A673 (cell line): ENCODE measurements at regions not wholly inside any gene's neighbourhood (a gene's known extent, or its start where the extent isn't known, plus 50 kb on each side); places are given as distances from the start of the nearest gene placed in this dataset.

ENCODE experiments used
- CTCF ChIP-seq: fragments of 300-800, 200-600 bp; sonication (generic); conservative IDR thresholded peaks from 2 replicates; pipeline ENCODE4 v1.5.1; 2017; ENCODE audit warnings: low read depth, mild to moderate bottlenecking, antibody characterized with exemption, low read length, moderate library complexity, mixed read lengths
- EZH2 ChIP-seq: fragments of 200-600 bp; sonication (generic); IDR thresholded peaks from 2 replicates; pipeline ENCODE4 v1.6.1; 2017; ENCODE audit warnings: borderline replicate concordance, low read depth, mild to moderate bottlenecking, mixed read lengths, antibody characterized with exemption, low read length; ENCODE audit not compliant: poor library complexity, severe bottlenecking

- TF ChIP-seq CTCF, result no peak
- no peak for TF ChIP-seq EZH2
Measured at GRCh38 chr18:7298149-7298548, 67.3 kb downstream of the LRRC30 start.
